Stimulated activated memory B cell treated with anti-CD40 and anti-IgM and Interleukin-4, amounts not matched to agents 10 μg/mL and 1 μg/mL and 100 μg/mL, for 72 hours (primary cell): ENCODE measurements at regions not wholly inside any gene's neighbourhood (a gene's known extent, or its start where the extent isn't known, plus 50 kb on each side); places are given as distances from the start of the nearest gene placed in this dataset.

Source experiments
- ATAC-seq: fragments of 150-1000 bp; cut with Tn5 transposase; 2 replicates; pipeline ENCODE4 v1.10.0; 2021
- H3K27ac Mint-ChIP-seq: one replicate; pipeline ENCODE4 v1.8.0; 2022; ENCODE audit warnings: mild to moderate bottlenecking, mixed read lengths
- H3K27me3 Mint-ChIP-seq: one replicate; pipeline ENCODE4 v1.8.0; 2022; ENCODE audit warnings: mixed read lengths
- H3K36me3 Mint-ChIP-seq: one replicate; pipeline ENCODE4 v1.8.0; 2022; ENCODE audit warnings: mixed read lengths
- H3K4me1 Mint-ChIP-seq: one replicate; pipeline ENCODE4 v1.8.0; 2022; ENCODE audit warnings: mixed read lengths
- H3K4me3 Mint-ChIP-seq: one replicate; pipeline ENCODE4 v1.8.0; 2022; ENCODE audit warnings: mild to moderate bottlenecking, moderate library complexity, mixed read lengths
- H3K9me3 Mint-ChIP-seq: one replicate; pipeline ENCODE4 v1.8.0; 2022; ENCODE audit warnings: mixed read lengths

DNA sequence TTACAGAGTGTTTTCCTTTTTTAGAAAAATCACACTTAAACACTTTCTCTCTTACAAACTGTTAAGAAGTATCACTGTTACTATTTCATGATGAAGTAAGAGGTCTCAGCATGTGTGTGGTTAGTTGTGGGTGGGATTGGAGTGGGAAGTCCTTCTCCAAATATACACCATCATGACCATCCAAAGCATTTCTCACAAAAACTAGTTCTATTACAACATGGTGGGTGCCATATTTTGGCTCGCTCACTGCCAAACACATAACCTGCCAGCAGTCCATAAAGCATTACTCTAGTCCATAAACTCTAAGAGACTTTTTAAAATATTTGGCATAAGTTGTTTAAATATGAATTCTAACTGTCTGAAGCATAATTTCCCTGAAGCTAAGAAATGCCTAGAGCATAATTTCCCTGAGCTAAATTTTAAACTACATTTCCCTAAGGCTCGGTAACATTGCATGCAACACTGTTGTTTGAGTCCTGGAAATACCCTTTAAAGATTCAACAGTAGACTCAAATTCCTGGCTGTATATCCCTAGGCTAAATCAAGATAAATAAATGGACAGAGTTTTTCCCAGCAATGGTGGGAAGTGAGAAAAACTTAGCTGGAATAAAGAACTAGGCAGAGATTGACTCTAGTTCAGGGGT lies 415.0 kb upstream of the INTU start:
- H3K4me3 Mint-ChIP-seq = no peak overlapping the region
- H3K27ac Mint-ChIP-seq = no peak overlapping the region
- H3K27me3 Mint-ChIP-seq = no peaks in the 10 kb centered on the region
- H3K4me1 Mint-ChIP-seq = no peaks in the 10 kb centered on the region
- no peak for ATAC-seq
- peaks cover 10% of the 10 kb centered on the region for H3K9me3 Mint-ChIP-seq
- H3K36me3 Mint-ChIP-seq = no peaks in the 10 kb centered on the region

DNA sequence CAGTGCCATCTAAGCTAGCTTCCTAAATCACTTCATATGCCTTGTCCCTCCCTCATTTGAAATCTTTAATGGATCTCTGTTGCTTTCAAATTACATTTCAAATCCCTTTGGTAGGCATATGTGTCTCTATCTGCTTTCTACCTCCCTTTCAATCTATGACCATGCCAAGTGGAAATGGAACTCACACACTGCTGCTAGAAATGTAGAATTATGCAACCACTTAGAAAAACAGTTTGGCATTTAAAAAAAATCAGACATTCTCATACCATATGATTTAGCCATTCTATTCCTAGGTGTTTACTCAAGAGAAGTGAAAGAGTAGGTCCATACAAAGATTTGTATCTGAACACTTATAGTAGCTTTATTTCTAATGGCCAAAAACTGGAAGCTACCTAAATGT lies 413.5 kb upstream of the INTU start:
- no peaks in the 10 kb centered on the region for H3K36me3 Mint-ChIP-seq
- H3K4me1 Mint-ChIP-seq = no peaks in the 10 kb centered on the region
- H3K4me3 Mint-ChIP-seq = no peak overlapping the region
- ATAC-seq = no peak
- peaks cover 17% of the 10 kb centered on the region for H3K9me3 Mint-ChIP-seq
- no peaks in the 10 kb centered on the region for H3K27me3 Mint-ChIP-seq
- no peak overlapping the region for H3K27ac Mint-ChIP-seq

DNA sequence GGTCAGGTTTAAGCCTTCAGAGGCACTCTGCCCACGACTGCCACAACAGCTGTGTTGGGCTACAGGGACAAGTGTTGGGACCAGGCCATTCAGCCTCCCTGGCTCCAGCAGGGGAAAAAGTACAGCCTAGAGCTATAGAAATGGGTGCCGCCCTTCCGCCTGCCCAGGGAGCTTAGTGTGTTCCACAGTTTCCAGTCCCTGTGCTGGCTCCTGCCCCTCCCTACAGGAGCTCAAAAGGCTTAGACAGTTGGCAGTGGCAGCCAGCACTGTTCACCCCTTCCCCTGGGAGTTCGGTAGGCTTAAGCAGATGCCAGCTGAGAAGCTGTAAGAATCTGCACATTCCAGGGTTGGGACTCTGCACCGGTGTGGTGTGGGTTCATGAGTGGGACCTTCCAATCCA lies 408.2 kb upstream of the INTU start:
- peaks cover 15% of the 10 kb centered on the region for H3K9me3 Mint-ChIP-seq

DNA sequence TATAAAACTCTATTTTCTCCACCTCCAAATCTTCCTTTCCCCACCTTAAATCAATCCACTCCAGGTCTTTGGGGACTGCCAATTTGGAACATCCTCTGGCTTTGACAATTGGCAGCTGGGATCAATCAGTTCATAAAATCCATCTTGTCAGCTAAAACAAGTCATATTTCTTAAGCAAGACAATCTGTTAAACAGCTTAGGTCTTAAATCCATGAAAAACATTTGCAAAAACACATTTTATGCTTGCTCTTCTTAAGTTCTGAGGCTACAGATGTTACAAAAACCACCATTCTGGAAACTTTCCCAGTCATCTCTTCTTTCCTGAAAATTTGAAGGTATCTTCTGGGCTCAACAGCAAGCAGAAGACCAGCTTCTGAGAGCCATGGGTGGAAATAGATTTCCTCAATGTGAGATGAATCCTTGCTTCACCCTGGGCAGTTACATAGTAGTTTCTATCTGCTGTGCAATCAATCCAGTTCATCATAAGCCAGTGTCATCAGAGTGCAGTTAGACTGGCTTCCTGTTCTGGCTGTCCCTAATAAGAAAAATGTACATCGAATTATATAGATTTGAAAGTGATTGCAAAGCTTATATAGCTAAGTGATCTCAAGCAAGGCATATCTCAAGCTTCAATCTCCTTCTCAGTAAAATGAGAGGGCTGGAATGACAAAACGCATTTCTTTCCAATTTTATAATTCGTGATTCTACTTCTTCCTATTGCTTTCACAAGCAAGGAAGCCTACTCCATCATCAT lies 402.7 kb upstream of the INTU start:
- no peak overlapping the region for H3K4me3 Mint-ChIP-seq
- H3K36me3 Mint-ChIP-seq = no peaks in the 10 kb centered on the region
- no peak overlapping the region for H3K27ac Mint-ChIP-seq
- no peak for ATAC-seq
- no peaks in the 10 kb centered on the region for H3K4me1 Mint-ChIP-seq
- peaks cover 3% of the 10 kb centered on the region for H3K9me3 Mint-ChIP-seq
- no peaks in the 10 kb centered on the region for H3K27me3 Mint-ChIP-seq

More for the DNA sequence above, 408.2 kb upstream of the INTU start:
- H3K27me3 Mint-ChIP-seq = no peaks in the 10 kb centered on the region
- no peak for ATAC-seq
- no peaks in the 10 kb centered on the region for H3K36me3 Mint-ChIP-seq
- H3K4me3 Mint-ChIP-seq = no peak overlapping the region
- no peak overlapping the region for H3K27ac Mint-ChIP-seq
- no peaks in the 10 kb centered on the region for H3K4me1 Mint-ChIP-seq

DNA sequence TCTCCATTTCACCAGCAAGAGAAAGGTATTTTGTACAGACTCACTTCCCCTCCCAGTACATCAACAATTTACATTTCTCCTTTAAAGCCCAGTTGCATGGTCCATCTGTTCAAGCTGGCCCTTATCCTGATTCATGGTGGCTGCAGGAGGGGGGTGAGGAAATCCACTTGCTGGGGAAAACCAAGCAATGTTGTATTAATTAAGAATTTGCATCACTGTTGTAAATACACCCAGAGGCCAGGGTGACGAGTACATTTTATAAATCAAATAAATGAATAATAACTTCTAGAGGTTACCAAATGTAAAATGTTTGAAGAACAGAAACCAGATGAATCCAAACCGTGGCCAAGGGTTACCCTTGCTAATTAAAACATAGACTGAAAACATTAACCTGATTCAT lies 395.9 kb upstream of the INTU start:
- Mint-ChIP-seq H3K4me1 (no peaks in the 10 kb centered on the region), H3K27me3 (no peaks in the 10 kb centered on the region)

DNA sequence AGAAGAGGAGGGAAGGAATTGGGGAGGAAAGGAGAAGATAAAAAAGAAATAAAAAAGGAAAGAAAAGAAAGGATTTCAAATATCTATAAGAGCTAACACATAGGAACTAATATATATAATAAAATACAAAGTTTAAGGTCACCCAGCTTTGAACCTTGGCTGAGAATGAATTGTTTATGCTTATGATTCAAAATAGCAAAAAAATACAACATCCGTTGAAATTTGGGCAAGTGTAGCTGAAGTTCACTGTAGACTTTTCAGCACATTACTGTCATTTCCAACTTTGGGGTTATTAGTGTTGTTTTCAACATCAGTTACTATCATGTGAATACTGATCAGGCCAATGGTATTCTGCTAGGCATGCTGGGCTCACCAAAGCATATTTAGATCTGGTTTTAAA lies 395.2 kb upstream of the INTU start:
- no peaks in the 10 kb centered on the region for H3K4me1 Mint-ChIP-seq
- no peak overlapping the region for H3K27ac Mint-ChIP-seq
- ATAC-seq = no peak
- H3K4me3 Mint-ChIP-seq = no peak overlapping the region
- H3K27me3 Mint-ChIP-seq = no peaks in the 10 kb centered on the region
- H3K9me3 Mint-ChIP-seq = no peaks in the 10 kb centered on the region
- no peaks in the 10 kb centered on the region for H3K36me3 Mint-ChIP-seq

More for the DNA sequence above, 395.9 kb upstream of the INTU start:
- Mint-ChIP-seq H3K9me3 (no peaks in the 10 kb centered on the region), H3K27ac (no peak overlapping the region), H3K36me3 (no peaks in the 10 kb centered on the region), H3K4me3 (no peak overlapping the region)
- ATAC-seq = no peak

DNA sequence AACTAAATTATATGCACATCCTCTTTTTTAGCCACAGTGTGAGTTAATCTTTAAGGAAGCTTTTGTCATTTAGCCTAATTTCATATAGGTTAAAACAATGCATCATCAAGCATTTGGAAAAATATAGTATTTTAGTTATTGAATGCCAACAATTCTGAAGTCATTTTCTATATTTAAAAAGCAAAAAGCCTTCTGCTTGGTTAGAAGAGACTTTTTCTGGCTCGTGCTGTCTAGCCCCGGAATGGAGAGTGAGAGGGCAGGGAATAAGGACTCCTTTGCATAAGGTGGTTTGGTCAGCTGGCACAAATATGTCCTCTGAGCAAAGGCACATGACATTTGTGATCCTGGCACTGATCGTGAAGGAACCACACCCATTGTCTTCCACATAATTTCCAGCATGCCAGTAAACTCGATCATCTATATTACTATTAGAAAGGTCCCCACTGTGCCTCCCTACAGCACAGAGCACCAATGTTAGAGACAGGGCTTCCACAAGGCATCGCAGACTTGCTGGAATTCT lies 393.7 kb upstream of the INTU start:
- Mint-ChIP-seq H3K27me3 (no peaks in the 10 kb centered on the region), H3K4me3 (no peak overlapping the region), H3K27ac (no peak overlapping the region)

GRCh38 chr4:127239902-127240763 lies 392.6 kb upstream of the INTU start:
- no peak for ATAC-seq
- H3K4me1 Mint-ChIP-seq = no peaks in the 10 kb centered on the region
- no peaks in the 10 kb centered on the region for H3K9me3 Mint-ChIP-seq
- no peak overlapping the region for H3K27ac Mint-ChIP-seq
- no peaks in the 10 kb centered on the region for H3K27me3 Mint-ChIP-seq
- H3K36me3 Mint-ChIP-seq = no peaks in the 10 kb centered on the region
- H3K4me3 Mint-ChIP-seq = no peak overlapping the region

More for the DNA sequence above, 393.7 kb upstream of the INTU start:
- no peaks in the 10 kb centered on the region for H3K36me3 Mint-ChIP-seq
- H3K9me3 Mint-ChIP-seq = no peaks in the 10 kb centered on the region
- no peaks in the 10 kb centered on the region for H3K4me1 Mint-ChIP-seq
- no peak for ATAC-seq

DNA sequence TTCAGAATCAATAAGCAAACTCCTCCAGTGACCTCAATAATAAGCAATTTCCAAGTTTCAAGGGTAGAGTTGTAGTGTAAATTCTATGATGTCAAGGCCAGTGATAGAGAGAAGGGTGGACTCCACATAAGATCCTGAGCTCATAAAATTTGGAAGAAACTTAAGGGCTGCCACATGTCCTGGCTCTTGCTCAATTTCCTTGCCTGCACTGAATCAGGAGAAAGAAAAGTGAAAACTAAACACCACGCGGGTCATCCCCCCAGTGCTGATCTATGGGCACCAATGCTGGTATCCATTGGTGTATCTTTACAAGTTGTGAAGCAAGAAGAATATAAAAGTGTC lies 392.0 kb upstream of the INTU start:
- H3K36me3 Mint-ChIP-seq = no peaks in the 10 kb centered on the region
- H3K4me3 Mint-ChIP-seq = no peak overlapping the region
- ATAC-seq = no peak
- H3K9me3 Mint-ChIP-seq = no peaks in the 10 kb centered on the region
- H3K27me3 Mint-ChIP-seq = no peaks in the 10 kb centered on the region
- no peaks in the 10 kb centered on the region for H3K4me1 Mint-ChIP-seq
- no peak overlapping the region for H3K27ac Mint-ChIP-seq

DNA sequence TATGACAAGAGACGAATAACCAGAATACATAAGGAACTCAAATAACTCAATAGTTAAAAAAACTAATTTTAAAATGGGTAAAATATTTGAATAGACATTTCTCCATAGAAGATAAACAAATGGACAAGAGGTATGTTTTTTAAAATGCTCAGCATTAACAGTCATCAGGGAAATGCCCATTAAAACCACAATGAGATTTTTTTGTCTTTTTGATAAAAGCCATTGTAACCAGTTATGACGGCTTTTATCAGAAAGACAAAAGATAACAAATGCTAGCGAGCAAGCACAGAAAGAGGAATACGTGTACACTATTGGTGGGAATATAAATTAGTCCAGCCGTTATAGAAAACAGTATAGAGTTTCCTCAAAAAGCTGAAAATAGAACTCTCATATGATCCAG lies 388.2 kb upstream of the INTU start:
- no peaks in the 10 kb centered on the region for H3K4me1 Mint-ChIP-seq
- no peaks in the 10 kb centered on the region for H3K36me3 Mint-ChIP-seq
- no peak overlapping the region for H3K4me3 Mint-ChIP-seq
- ATAC-seq = no peak
- no peaks in the 10 kb centered on the region for H3K9me3 Mint-ChIP-seq
- H3K27me3 Mint-ChIP-seq = no peaks in the 10 kb centered on the region
- H3K27ac Mint-ChIP-seq = no peak overlapping the region

- no peaks in the 10 kb centered on the region for H3K9me3 Mint-ChIP-seq
- ATAC-seq = no peak
- H3K4me3 Mint-ChIP-seq = no peak overlapping the region
- H3K4me1 Mint-ChIP-seq = no peaks in the 10 kb centered on the region
- no peaks in the 10 kb centered on the region for H3K27me3 Mint-ChIP-seq
- H3K36me3 Mint-ChIP-seq = no peaks in the 10 kb centered on the region
- H3K27ac Mint-ChIP-seq = no peak overlapping the region
Measured at GRCh38 chr4:127246963-127247952, 385.5 kb upstream of the INTU start.

DNA sequence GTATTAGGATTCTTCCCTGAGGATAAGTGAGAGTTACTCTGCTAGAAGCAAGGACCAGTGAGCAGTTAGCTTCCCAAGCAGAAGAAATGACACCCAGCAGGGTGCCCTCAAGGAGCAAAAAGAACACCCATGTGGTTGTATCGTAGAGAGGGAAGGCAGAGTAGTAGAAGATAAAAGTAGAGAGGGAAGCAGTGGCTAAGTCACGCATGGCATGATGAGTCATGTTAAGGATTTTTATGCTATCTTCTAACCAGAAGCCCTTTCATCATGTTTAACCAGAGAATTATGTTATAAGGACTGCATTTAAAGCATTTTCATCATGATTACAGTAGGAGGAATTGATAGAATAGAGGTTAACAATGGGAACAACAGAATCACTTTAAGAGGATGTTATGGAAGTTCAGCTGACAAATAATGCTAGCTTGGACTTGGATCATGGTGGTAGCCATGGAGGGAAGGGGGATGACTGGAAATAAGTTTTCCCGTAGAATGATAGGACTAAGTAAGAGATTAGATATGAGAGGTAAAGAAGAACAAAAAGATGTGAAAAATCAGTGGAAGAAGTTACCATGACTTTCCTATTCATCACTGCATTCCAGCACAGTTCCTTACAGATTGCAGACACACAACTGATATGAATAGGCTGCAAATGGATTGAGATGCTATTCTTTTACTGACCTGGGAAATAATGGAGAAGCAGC lies 383.5 kb upstream of the INTU start:
- peaks cover 2% of the 10 kb centered on the region for H3K9me3 Mint-ChIP-seq
- ATAC-seq = no peak
- H3K27me3 Mint-ChIP-seq = no peaks in the 10 kb centered on the region
- no peak overlapping the region for H3K4me3 Mint-ChIP-seq
- no peaks in the 10 kb centered on the region for H3K4me1 Mint-ChIP-seq
- H3K27ac Mint-ChIP-seq = no peak overlapping the region
- no peaks in the 10 kb centered on the region for H3K36me3 Mint-ChIP-seq

- H3K4me1 Mint-ChIP-seq = no peaks in the 10 kb centered on the region
- no peak overlapping the region for H3K27ac Mint-ChIP-seq
Measured at GRCh38 chr4:127249767-127250108, 383.0 kb upstream of the INTU start.

DNA sequence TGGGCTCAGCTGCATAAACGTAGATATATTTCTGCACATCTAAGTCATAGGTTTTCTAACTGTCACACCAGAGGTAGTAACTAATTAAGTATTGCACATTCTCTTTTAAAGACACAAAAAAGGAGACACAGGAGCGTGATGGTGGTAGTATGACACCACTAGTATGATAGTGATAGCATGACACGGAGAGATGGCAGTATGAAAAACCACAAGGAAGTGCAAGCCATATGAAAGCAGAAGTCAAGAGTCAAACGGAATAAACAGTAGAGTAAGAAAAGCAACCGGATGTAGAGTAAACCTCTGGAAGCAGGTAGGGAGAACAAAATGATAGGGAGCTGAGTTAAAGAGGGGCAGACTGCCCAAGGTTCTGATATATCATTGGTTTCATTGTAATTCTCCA lies 382.2 kb upstream of the INTU start:
- ATAC-seq = no peak
- Mint-ChIP-seq H3K9me3 (peaks cover 4% of the 10 kb centered on the region), H3K4me1 (no peaks in the 10 kb centered on the region), H3K27ac (no peak overlapping the region), H3K27me3 (no peaks in the 10 kb centered on the region), H3K4me3 (no peak overlapping the region), H3K36me3 (no peaks in the 10 kb centered on the region)

More at GRCh38 chr4:127249767-127250108, 383.0 kb upstream of the INTU start:
- Mint-ChIP-seq H3K4me3 (no peak overlapping the region), H3K36me3 (no peaks in the 10 kb centered on the region), H3K9me3 (peaks cover 2% of the 10 kb centered on the region), H3K27me3 (no peaks in the 10 kb centered on the region)
- ATAC-seq = no peak
